Trophoblast cell (in vitro differentiated cells and primary cell): ENCODE measurements at regions not wholly inside any gene's neighbourhood (a gene's known extent, or its start where the extent isn't known, plus 50 kb on each side); places are given as distances from the start of the nearest gene placed in this dataset.

ENCODE experiments used
- DNase-seq, 2 donors: peaks; one replicate each; pipeline ENCODE4 v3.0.0-alpha.2; 2016
- H2AFZ ChIP-seq: 2 replicates; pipeline ENCODE4 v1.6.1; 2013; ENCODE audit warnings: low read length, moderate library complexity, mild to moderate bottlenecking; ENCODE audit not compliant: insufficient read depth, poor library complexity
- H2AK5ac ChIP-seq: 2 replicates; pipeline ENCODE4 v1.6.1; 2013; ENCODE audit warnings: mild to moderate bottlenecking, low read length
- H2BK120ac ChIP-seq: 2 replicates; pipeline ENCODE4 v1.6.1; 2013; ENCODE audit warnings: low read length, mild to moderate bottlenecking, moderate library complexity; ENCODE audit not compliant: insufficient read depth, poor library complexity
- H2BK12ac ChIP-seq: 2 replicates; pipeline ENCODE4 v1.6.1; 2013; ENCODE audit warnings: mild to moderate bottlenecking, low read length, moderate library complexity
- H2BK5ac ChIP-seq: 2 replicates; pipeline ENCODE4 v1.6.1; 2013; ENCODE audit warnings: low read length, low read depth, moderate library complexity, mild to moderate bottlenecking; ENCODE audit not compliant: poor library complexity
- H3K14ac ChIP-seq: 2 replicates; pipeline ENCODE4 v1.6.1; 2013; ENCODE audit warnings: mild to moderate bottlenecking, low read length
- H3K18ac ChIP-seq: 2 replicates; pipeline ENCODE4 v1.6.1; 2013; ENCODE audit warnings: mild to moderate bottlenecking, low read length
- H3K23ac ChIP-seq: 2 replicates; pipeline ENCODE4 v1.6.1; 2013; ENCODE audit warnings: low read length
- H3K27ac ChIP-seq: 2 replicates; pipeline ENCODE4 v1.5.1; 2013; ENCODE audit warnings: low read depth, mild to moderate bottlenecking, inconsistent platforms, low read length, moderate library complexity
- H3K27me3 ChIP-seq: 2 replicates; pipeline ENCODE4 v1.6.1; 2013; ENCODE audit warnings: inconsistent platforms, mild to moderate bottlenecking, low read length, moderate library complexity; ENCODE audit not compliant: insufficient read depth
- H3K36me3 ChIP-seq, 2 experiments: 1 replicate in 1 of 2; 2 replicates in 1 of 2; pipeline ENCODE4 v1.6.1; 2013; ENCODE audit warnings: low read length in 2 of 2, mild to moderate bottlenecking in 2 of 2, moderate library complexity in 1 of 2; ENCODE audit not compliant: insufficient read depth in 2 of 2, control insufficient read depth in 1 of 2
- H3K4ac ChIP-seq: 2 replicates; pipeline ENCODE4 v1.6.1; 2013; ENCODE audit warnings: low read depth, mild to moderate bottlenecking, low read length, moderate library complexity
- H3K4me1 ChIP-seq, 2 experiments: 1 replicate in 1 of 2; 2 replicates in 1 of 2; pipeline ENCODE4 v1.6.1; 2013; ENCODE audit warnings: low read length in 2 of 2, mild to moderate bottlenecking in 2 of 2, moderate library complexity in 1 of 2; ENCODE audit not compliant: insufficient read depth in 2 of 2, control insufficient read depth in 1 of 2
- H3K4me2 ChIP-seq: 2 replicates; pipeline ENCODE4 v1.6.1; 2013; ENCODE audit warnings: inconsistent platforms, mild to moderate bottlenecking, low read length, moderate library complexity
- H3K4me3 ChIP-seq: 2 replicates; pipeline ENCODE4 v1.5.1; 2013; ENCODE audit warnings: mild to moderate bottlenecking, low read depth, low read length, inconsistent platforms
- H3K79me1 ChIP-seq: one replicate; pipeline ENCODE4 v1.6.1; 2013; ENCODE audit warnings: low read length
- H3K79me2 ChIP-seq: 2 replicates; pipeline ENCODE4 v1.6.1; 2013; ENCODE audit warnings: low read length, mild to moderate bottlenecking; ENCODE audit not compliant: control insufficient read depth, insufficient read depth, poor library complexity
- H3K9ac ChIP-seq: 2 replicates; pipeline ENCODE4 v1.6.1; 2013; ENCODE audit warnings: mild to moderate bottlenecking, low read length
- H3K9me3 ChIP-seq: 2 replicates; pipeline ENCODE4 v1.6.1; 2013; ENCODE audit warnings: low read depth, mild to moderate bottlenecking, control low read depth, inconsistent platforms, low read length; ENCODE audit not compliant: insufficient read depth
- H4K12ac ChIP-seq: 2 replicates; pipeline ENCODE4 v1.6.1; 2013; ENCODE audit warnings: low read depth, mild to moderate bottlenecking, low read length, moderate library complexity
- H4K8ac ChIP-seq: 2 replicates; pipeline ENCODE4 v1.6.1; 2013; ENCODE audit warnings: low read depth, mild to moderate bottlenecking, low read length, moderate library complexity
- H4K91ac ChIP-seq: one replicate; pipeline ENCODE4 v1.6.1; 2013; ENCODE audit warnings: low read depth, mild to moderate bottlenecking, low read length, moderate library complexity
- WGBS: extraction: QIAGEN DNeasy Blood & Tissue Kit; methylation state at CpG from one replicate; pipeline ENCODE4 v1.1.7; 2013; ENCODE audit warnings: missing lambda C conversion rate; ENCODE audit not compliant: insufficient read length, insufficient coverage; ENCODE audit errors: extremely low coverage; 5-methylcytosine and 5-hydroxymethylcytosine counted together

GRCh38 chr20:23279836-23280235 is 70.8 kb upstream of the NXT1 start:
- H3K23ac ChIP-seq = no peak overlapping the region
- H2BK5ac ChIP-seq = no peak overlapping the region
- H3K4me1 ChIP-seq = no peaks in the 10 kb centered on the region
- H3K79me2 ChIP-seq = no peaks in the 10 kb centered on the region
- H3K36me3 ChIP-seq = no peaks in the 10 kb centered on the region
- no peak overlapping the region for H3K9ac ChIP-seq
- H3K14ac ChIP-seq = no peak overlapping the region
- no peak overlapping the region for H3K4me3 ChIP-seq
- H2BK12ac ChIP-seq = no peak overlapping the region
- H3K4ac ChIP-seq = no peak overlapping the region
- H2BK120ac ChIP-seq = no peak overlapping the region
- no peak overlapping the region for H2AFZ ChIP-seq
- H4K12ac ChIP-seq = no peak overlapping the region
- H3K4me2 ChIP-seq = no peak overlapping the region
- no peaks in the 10 kb centered on the region for H3K79me1 ChIP-seq
- no peak overlapping the region for H3K27ac ChIP-seq
- H3K27me3 ChIP-seq = no peaks in the 10 kb centered on the region
- WGBS = no CpG with 5 or more reads among the region's 7 CpGs
- H4K91ac ChIP-seq = no peak overlapping the region
- H3K9me3 ChIP-seq = peaks cover 2% of the 10 kb centered on the region
- no peak overlapping the region for H2AK5ac ChIP-seq
- H3K18ac ChIP-seq = no peak overlapping the region
- no peak for DNase-seq
- H4K8ac ChIP-seq = no peak overlapping the region

- Histone ChIP-seq H4K12ac (no peak overlapping the region), H3K27me3 (no peaks in the 10 kb centered on the region), H3K14ac (no peak overlapping the region), H3K79me2 (no peaks in the 10 kb centered on the region), H4K91ac (no peak overlapping the region), H3K27ac (no peak overlapping the region), H3K79me1 (no peaks in the 10 kb centered on the region), H2AK5ac (no peak overlapping the region), H3K4me2 (no peak overlapping the region), H2AFZ (no peak overlapping the region), H2BK120ac (no peak overlapping the region), H3K23ac (no peak overlapping the region), H2BK5ac (no peak overlapping the region), H3K9ac (no peak overlapping the region), H3K4me1 (no peaks in the 10 kb centered on the region), H4K8ac (no peak overlapping the region), H3K4ac (no peak overlapping the region), H3K18ac (no peak overlapping the region), H2BK12ac (no peak overlapping the region), H3K4me3 (no peak overlapping the region), H3K9me3 (peaks cover 4% of the 10 kb centered on the region), H3K36me3 (no peaks in the 10 kb centered on the region)
- DNase-seq = no peak
- no CpG with 5 or more reads among the region's 4 CpGs for WGBS
Measured at GRCh38 chr20:23278172-23278571, 72.4 kb upstream of the NXT1 start.

- H3K4me3 ChIP-seq = no peak overlapping the region
- no CpG with 5 or more reads among the region's 2 CpGs for WGBS
- no peak overlapping the region for H4K91ac ChIP-seq
- H3K4me2 ChIP-seq = no peak overlapping the region
- H3K79me2 ChIP-seq = no peaks in the 10 kb centered on the region
- no peak overlapping the region for H2BK5ac ChIP-seq
- DNase-seq = no peak
- H3K18ac ChIP-seq = no peak overlapping the region
- peaks cover 6% of the 10 kb centered on the region for H3K9me3 ChIP-seq
- H3K23ac ChIP-seq = no peak overlapping the region
- H3K14ac ChIP-seq = no peak overlapping the region
- H2AK5ac ChIP-seq = no peak overlapping the region
- H3K79me1 ChIP-seq = no peaks in the 10 kb centered on the region
- H3K27ac ChIP-seq = no peak overlapping the region
- no peak overlapping the region for H3K9ac ChIP-seq
- H2AFZ ChIP-seq = no peak overlapping the region
- H2BK120ac ChIP-seq = no peak overlapping the region
- no peak overlapping the region for H2BK12ac ChIP-seq
- no peak overlapping the region for H4K8ac ChIP-seq
- H3K4me1 ChIP-seq = no peaks in the 10 kb centered on the region
- no peaks in the 10 kb centered on the region for H3K36me3 ChIP-seq
- H3K4ac ChIP-seq = no peak overlapping the region
- no peaks in the 10 kb centered on the region for H3K27me3 ChIP-seq
- no peak overlapping the region for H4K12ac ChIP-seq
Measured at GRCh38 chr20:23277316-23277715, 73.3 kb upstream of the NXT1 start.

GRCh38 chr20:23273776-23274175 is 76.8 kb upstream of the NXT1 start:
- H4K12ac ChIP-seq = no peak overlapping the region
- H4K91ac ChIP-seq = no peak overlapping the region

More at GRCh38 chr20:23273776-23274175, 76.8 kb upstream of the NXT1 start:
- Histone ChIP-seq H3K18ac (no peak overlapping the region), H2AFZ (no peak overlapping the region), H3K9ac (no peak overlapping the region), H3K4me3 (no peak overlapping the region), H3K14ac (no peak overlapping the region), H2BK12ac (no peak overlapping the region), H3K27ac (no peak overlapping the region), H3K9me3 (peaks cover 6% of the 10 kb centered on the region), H2BK120ac (no peak overlapping the region), H3K4ac (no peak overlapping the region), H3K36me3 (no peaks in the 10 kb centered on the region), H3K23ac (no peak overlapping the region), H3K79me1 (no peaks in the 10 kb centered on the region), H3K27me3 (no peaks in the 10 kb centered on the region), H2BK5ac (no peak overlapping the region), H4K8ac (no peak overlapping the region), H3K4me2 (no peak overlapping the region), H2AK5ac (no peak overlapping the region), H3K4me1 (peaks cover 0 to 5% of the 10 kb centered on the region in 2 experiments), H3K79me2 (no peaks in the 10 kb centered on the region)
- no peak for DNase-seq
- no CpG with 5 or more reads among the region's 3 CpGs for WGBS
